NCI-H748 (cell line): ENCODE measurements at regions not wholly inside any gene's neighbourhood (a gene's known extent, or its start where the extent isn't known, plus 50 kb on each side); places are given as distances from the start of the nearest gene placed in this dataset.
"Not testable (repeated sequence)": the region's sequence is repeated elsewhere in the genome, so short reads cannot be mapped to it uniquely, and the experiment has no call there.

Source experiments
- DNase-seq: peaks from one replicate; lab custom pipeline; 2025; ENCODE audit not compliant: unreplicated experiment; lab: John Stamatoyannopoulos, UW

GRCh38 chr10:8375137-8375536, 320.6 kb downstream of the GATA3 start:
- no peak for DNase-seq

- DNase-seq: no peak
These were observed 323.9 kb downstream of the GATA3 start for GRCh38 chr10:8378198-8378983.

GRCh38 chr10:8379906-8380832, 325.7 kb downstream of the GATA3 start:
- no peak for DNase-seq

DNA sequence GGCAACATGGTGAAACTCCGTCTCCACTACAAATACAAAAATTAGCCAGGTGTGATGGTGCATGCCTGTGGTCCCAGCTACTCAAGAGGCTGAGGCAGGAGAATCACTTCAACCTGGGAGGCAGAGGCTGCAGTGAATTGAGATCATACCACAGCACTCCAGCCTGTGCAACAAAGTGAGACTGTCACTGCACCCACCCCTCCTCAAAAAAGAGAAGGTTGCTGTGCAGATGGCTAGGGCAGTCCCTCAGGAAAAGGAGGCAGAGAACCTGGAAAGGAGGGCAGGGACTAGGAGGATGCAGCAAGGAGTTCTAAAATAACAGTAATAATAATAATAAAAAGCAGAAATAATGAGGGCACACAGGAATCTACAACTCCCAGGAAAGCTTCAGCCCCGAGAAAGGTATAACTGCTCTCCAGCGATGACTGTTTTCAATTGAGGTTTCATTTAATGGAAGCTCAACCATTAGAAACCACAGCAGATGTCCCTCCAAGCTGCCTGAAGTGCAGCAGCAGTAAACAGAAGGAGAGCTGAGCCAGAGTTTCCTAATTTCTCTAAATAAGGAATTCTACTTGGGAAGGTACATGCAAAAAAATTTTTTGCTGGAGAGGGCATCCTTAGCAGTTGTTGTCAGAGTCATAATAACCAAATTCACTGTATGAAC, 326.5 kb downstream of the GATA3 start:
- DNase-seq: no peak

DNA sequence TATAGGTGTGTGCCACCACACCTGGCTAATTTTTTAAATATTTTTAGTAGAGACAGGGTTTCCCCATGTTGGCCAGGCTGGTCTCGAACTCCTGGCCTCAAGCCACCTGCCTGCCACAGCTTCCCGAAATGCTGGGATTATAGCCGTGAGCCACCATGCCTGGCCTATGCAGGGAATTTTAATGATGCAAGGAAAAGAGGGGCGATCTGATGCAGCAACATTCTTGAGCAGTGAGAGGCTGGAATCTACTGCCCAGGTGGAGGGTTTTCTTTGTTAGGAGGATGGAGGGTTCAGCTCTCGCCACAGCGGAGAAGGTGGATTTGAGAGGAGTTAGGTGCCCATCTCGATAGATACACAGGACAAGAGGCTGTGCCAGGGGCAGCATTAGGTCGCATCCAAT, 332.3 kb downstream of the GATA3 start:
- no peak for DNase-seq

- no peak for DNase-seq
These were observed 335.1 kb downstream of the GATA3 start for GRCh38 chr10:8389630-8390029.

- no peak for DNase-seq
These were observed 337.7 kb downstream of the GATA3 start for GRCh38 chr10:8392216-8392615.

- no peak for DNase-seq
These were observed 339.0 kb downstream of the GATA3 start for GRCh38 chr10:8393531-8393930.

DNA sequence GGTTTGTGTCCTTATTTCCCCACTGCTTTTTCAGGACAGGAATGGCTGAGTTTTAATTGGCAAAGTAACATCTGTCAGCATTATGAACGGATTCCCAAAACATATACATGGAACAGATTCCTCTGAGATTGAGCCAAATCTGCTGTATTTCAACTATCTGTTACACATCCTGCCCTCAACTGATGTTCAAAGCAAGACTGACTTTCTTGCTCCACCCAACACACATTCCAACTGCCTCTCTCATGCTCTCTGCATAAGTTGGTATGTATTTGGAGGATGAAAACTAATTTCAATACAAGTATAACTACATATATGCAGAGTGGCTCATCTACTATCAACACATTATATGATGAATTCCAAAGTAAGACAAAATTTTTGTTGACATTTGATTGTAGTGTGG, 342.2 kb downstream of the GATA3 start:
- DNase-seq: no peak

DNA sequence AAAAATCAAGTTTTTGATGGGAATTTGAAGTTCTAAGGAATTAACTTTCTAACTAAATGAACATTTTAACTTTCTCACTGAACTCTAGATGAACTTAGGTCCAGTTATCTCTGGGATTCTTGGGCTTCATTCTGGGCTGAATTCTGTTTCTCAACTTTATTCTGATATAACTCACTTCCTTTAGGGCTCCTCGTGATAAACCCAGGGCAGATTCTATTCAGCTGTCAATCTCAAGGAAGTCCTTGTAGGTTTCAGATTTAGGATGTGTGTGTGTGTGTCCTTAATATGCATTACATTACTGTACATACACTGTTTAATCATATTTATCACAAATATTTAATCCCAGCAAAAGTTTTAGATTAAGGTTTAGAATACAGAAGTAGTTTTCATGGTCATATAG, 344.3 kb downstream of the GATA3 start:
- no peak for DNase-seq

DNA sequence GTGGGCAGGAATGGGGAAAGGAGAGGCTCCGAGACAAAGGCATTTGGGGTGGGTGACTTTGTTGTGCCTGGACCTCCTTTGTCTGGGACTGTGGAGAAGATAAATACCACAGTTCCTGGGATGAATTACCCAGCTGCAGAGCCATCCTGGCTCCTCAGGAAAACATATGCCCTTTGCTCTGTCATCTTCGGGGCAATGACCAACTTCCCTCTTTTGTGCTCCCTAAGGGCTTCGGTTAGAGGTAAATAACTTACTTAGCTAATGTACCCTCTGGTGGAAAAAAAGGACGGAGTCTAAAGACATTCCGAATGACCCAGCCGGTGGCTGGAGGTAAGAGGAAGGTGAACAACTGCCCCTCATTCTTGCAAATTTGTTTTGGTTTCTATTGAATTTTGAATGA, 345.7 kb downstream of the GATA3 start:
- DNase-seq: no peak

DNA sequence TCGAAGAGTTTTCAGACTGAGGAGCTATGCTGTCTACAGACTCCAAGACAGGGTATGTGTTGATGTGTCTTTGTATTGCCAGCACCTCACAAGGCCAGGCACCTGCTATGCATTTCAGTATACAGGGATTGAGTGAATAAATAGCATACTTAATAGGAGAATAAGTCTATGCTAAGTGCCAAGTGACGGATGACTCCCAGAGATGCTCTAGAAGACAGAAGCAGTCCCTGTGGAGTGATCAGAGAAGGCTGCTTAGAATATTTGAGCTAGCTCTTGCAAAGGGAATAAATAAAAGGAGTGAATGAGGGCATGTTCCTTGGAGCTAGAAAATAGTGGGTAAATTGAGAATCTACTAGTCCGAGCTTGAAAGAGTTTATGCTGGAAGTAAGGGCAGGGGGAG, 346.4 kb downstream of the GATA3 start:
- DNase-seq: no peak

- DNase-seq: no peak
These were observed 347.0 kb downstream of the GATA3 start for GRCh38 chr10:8401531-8401930.

GRCh38 chr10:8402576-8402975, 348.1 kb downstream of the GATA3 start:
- DNase-seq: no peak

DNA sequence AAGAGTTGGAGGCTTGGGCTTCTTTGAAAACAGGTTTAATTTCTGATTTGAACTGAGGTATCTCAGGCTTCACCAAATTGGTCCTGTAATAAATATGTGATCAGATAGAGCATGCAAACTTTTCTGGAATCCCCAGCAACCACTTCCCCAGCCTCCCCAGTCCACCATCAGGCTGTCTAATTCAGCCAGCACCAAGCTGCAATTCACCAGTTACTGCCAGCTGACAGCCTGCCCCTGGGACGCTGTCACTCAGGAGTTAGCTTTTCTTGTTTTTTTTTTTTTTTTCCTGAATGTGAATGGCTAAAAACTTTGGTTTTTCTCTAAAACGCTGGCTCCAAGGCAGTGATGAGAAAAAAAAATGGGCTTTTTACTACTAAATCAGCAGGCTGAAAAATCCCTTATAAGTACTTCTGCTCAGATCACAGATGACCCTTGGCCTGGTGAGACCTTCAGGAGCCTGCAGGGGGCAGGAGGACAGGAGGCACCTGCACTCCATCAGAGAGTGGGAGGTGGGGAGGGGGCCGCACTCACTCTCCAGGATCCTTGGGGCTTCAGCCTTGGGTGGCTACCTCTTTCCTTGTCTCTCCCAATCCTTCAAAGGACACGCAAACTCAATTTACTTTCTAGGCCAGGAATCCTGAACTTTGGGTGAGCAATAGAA, 349.4 kb downstream of the GATA3 start:
- no peak for DNase-seq

DNA sequence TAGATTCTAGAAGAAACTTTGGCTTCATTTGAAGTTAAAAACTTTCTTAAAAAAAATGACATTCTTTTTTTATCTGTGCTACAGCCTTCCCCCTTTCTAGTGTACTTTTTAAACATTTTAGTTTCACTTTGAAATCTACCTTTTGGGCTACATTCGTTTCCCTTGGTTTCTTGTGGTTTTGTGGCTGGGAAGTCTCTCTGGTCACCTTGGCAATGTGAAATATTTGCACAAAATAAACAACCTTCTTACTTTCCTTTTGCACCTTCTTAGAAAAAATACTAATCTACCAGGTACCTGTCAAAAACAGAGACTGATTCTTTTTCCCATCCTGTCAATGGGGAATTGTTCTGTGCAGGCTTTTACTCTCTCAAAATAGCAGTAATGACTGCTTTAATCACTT, 350.2 kb downstream of the GATA3 start:
- no peak for DNase-seq

GRCh38 chr10:8405596-8405995, 351.1 kb downstream of the GATA3 start:
- no peak for DNase-seq

- DNase-seq: no peak
These were observed 353.1 kb downstream of the GATA3 start for GRCh38 chr10:8407501-8408021.

- DNase-seq: no peak
These were observed 356.0 kb downstream of the GATA3 start for GRCh38 chr10:8410506-8410905.

DNA sequence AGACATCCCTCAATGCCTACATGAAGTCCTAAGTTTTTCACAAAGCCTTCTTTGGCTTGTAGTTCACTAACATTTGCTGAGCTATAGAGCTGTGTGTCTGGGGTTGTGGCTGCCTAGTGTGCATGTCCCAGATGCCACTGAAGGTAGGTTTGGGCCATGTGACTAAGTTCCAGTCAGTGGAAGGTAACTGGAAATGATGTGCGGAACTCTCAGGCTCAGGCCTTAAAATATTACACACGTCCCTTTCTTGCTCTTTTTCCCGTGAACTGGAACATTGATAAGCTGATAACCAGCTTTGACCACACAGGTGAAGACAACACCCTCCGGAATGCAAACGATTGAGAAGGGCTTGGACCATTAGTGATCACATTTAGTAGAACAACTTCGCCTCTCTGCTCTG, 358.1 kb downstream of the GATA3 start:
- no peak for DNase-seq

- DNase-seq: not testable (repeated sequence)
These were observed 360.5 kb downstream of the GATA3 start for GRCh38 chr10:8415029-8415428.
